Ascending aorta (tissue), 2 donors: ENCODE measurements at regions not wholly inside any gene's neighbourhood (a gene's known extent, or its start where the extent isn't known, plus 50 kb on each side); places are given as distances from the start of the nearest gene placed in this dataset.

Experiments
- DNase-seq, 2 donors: peaks; one replicate each; pipeline ENCODE4 v3.0.0-alpha.2; 2019; ENCODE audit warnings: low spot score in 2 of 2
- H3K27ac ChIP-seq, 2 donors: fragments of 200-600 bp; sonication (generic); one replicate each; pipeline ENCODE4 v1.5.1; 2016 to 2017; ENCODE audit warnings: mild to moderate bottlenecking in 1 of 2
- H3K27me3 ChIP-seq: fragments of 200-600 bp; sonication (generic); one replicate; pipeline ENCODE4 v1.5.1; 2017
- H3K36me3 ChIP-seq, 2 donors: fragments of 200-600 bp; sonication (generic); one replicate each; pipeline ENCODE4 v1.5.1; 2016
- H3K4me1 ChIP-seq, 2 donors: fragments of 200-600 bp; sonication (generic); one replicate each; pipeline ENCODE4 v1.5.1; 2016 to 2017; ENCODE audit warnings: mild to moderate bottlenecking in 1 of 2
- H3K4me3 ChIP-seq, 2 donors: fragments of 200-600 bp; sonication (generic); one replicate each; pipeline ENCODE4 v1.5.1; 2016 to 2017; ENCODE audit warnings: mild to moderate bottlenecking in 1 of 2
- H3K9me3 ChIP-seq, 2 donors: fragments of 200-600 bp; sonication (generic); one replicate each; pipeline ENCODE4 v1.5.1; 2016
- CTCF ChIP-seq, 3 experiments: fragments of 200-600 bp in 2 of 3; fragments of 450-650 bp in 1 of 3; sonication (generic) in 2 of 3; IDR thresholded peaks; one replicate each; pipeline ENCODE4 v1.5.1; 2016 to 2019; ENCODE audit warnings: antibody characterized with exemption in 3 of 3, mild to moderate bottlenecking in 1 of 3, moderate library complexity in 1 of 3
- intact Hi-C: fragments of 100-400 bp; cut with DNase I; formaldehyde crosslinking; loops from one replicate; pipeline ENCODE4 v1.15.1; 2023

DNA sequence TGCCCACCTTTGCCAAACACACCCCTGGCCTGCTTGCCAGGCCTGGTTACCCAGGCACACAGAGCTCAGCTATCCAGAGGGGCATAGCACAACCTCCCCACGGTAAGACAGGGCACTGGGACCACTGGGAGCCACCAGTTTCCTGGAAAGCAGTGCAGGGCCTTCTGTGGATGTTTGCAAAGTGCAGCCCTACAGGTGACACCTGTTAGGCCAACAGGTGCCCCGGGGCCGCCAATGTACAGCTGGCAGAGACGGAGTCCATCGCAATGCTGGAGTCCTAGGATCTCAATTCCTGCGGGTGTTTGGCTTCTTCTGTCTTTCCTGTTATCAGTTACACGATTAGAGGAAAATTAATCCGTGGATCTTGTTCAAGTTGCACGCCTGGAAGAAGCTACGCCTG is 94.9 kb downstream of the NPTX2 start:
- no peak for TF ChIP-seq CTCF (IDR thresholded peaks at IDR 0.05)
- no peaks in the 10 kb centered on the region for H3K36me3 ChIP-seq
- H3K4me3 ChIP-seq = no peak overlapping the region
- intact Hi-C loops = no loop called here
- DNase-seq = no peak
- no peaks in the 10 kb centered on the region for H3K4me1 ChIP-seq
- H3K27ac ChIP-seq = no peak overlapping the region
- no peaks in the 10 kb centered on the region for H3K9me3 ChIP-seq
- H3K27me3 ChIP-seq = no peaks in the 10 kb centered on the region

- Histone ChIP-seq H3K9me3 (no peaks in the 10 kb centered on the region), H3K27ac (no peak overlapping the region), H3K4me1 (no peaks in the 10 kb centered on the region), H3K27me3 (no peaks in the 10 kb centered on the region), H3K36me3 (no peaks in the 10 kb centered on the region), H3K4me3 (no peak overlapping the region)
- no peak for DNase-seq
- TF ChIP-seq CTCF (IDR thresholded peaks at IDR 0.05) = no peak
- intact Hi-C loops = no loop called here
Measured at GRCh38 chr7:98713165-98713810, 96.2 kb downstream of the NPTX2 start.

- TF ChIP-seq CTCF (IDR thresholded peaks at IDR 0.05) = no peak
- H3K36me3 ChIP-seq = no peaks in the 10 kb centered on the region
- H3K27ac ChIP-seq = no peak overlapping the region
- intact Hi-C loops = no loop called here
- H3K4me3 ChIP-seq = no peak overlapping the region
- H3K27me3 ChIP-seq = no peaks in the 10 kb centered on the region
- DNase-seq = no peak
- no peaks in the 10 kb centered on the region for H3K4me1 ChIP-seq
- no peaks in the 10 kb centered on the region for H3K9me3 ChIP-seq
Measured at GRCh38 chr7:98719396-98719795, 102.3 kb downstream of the NPTX2 start.

- Histone ChIP-seq H3K9me3 (no peaks in the 10 kb centered on the region), H3K4me3 (no peak overlapping the region), H3K27me3 (no peaks in the 10 kb centered on the region), H3K27ac (no peak overlapping the region), H3K4me1 (no peaks in the 10 kb centered on the region), H3K36me3 (no peaks in the 10 kb centered on the region)
- no peak for TF ChIP-seq CTCF (IDR thresholded peaks at IDR 0.05)
- DNase-seq = no peak
- intact Hi-C loops = no loop called here
Measured at GRCh38 chr7:98722402-98722801, 105.3 kb downstream of the NPTX2 start.

- intact Hi-C loops = no loop called here
- TF ChIP-seq CTCF (IDR thresholded peaks at IDR 0.05) = no peak
Measured at GRCh38 chr7:98724591-98724990, 107.5 kb downstream of the NPTX2 start.

More at GRCh38 chr7:98724591-98724990, 107.5 kb downstream of the NPTX2 start:
- no peaks in the 10 kb centered on the region for H3K27me3 ChIP-seq
- no peak overlapping the region for H3K27ac ChIP-seq
- DNase-seq = no peak
- H3K36me3 ChIP-seq = no peaks in the 10 kb centered on the region
- no peak overlapping the region for H3K4me3 ChIP-seq
- no peaks in the 10 kb centered on the region for H3K4me1 ChIP-seq
- no peaks in the 10 kb centered on the region for H3K9me3 ChIP-seq
